Mucosa of rectum (tissue), 2 donors: ENCODE measurements at regions not wholly inside any gene's neighbourhood (a gene's known extent, or its start where the extent isn't known, plus 50 kb on each side); places are given as distances from the start of the nearest gene placed in this dataset.
"Not testable (repeated sequence)": the region's sequence is repeated elsewhere in the genome, so short reads cannot be mapped to it uniquely, and the experiment has no call there.

Experiments
- H3K27ac ChIP-seq, 2 donors: one replicate each; pipeline ENCODE4 v1.7.0; 2013; ENCODE audit warnings: inconsistent platforms in 2 of 2, low read depth in 2 of 2, low read length in 2 of 2
- H3K27me3 ChIP-seq, 2 donors: one replicate each; pipeline ENCODE4 v1.7.0; 2013; ENCODE audit warnings: low read length in 2 of 2; ENCODE audit not compliant: control insufficient read depth in 2 of 2, insufficient read depth in 2 of 2
- H3K36me3 ChIP-seq, 2 donors: one replicate each; pipeline ENCODE4 v1.7.0; 2013; ENCODE audit warnings: low read length in 2 of 2; ENCODE audit not compliant: control insufficient read depth in 2 of 2, insufficient read depth in 2 of 2
- H3K4me1 ChIP-seq, 2 donors: one replicate each; pipeline ENCODE4 v1.7.0; 2013; ENCODE audit warnings: low read length in 2 of 2, mild to moderate bottlenecking in 1 of 2; ENCODE audit not compliant: control insufficient read depth in 2 of 2, insufficient read depth in 2 of 2
- H3K4me3 ChIP-seq, 2 donors: one replicate each; pipeline ENCODE4 v1.7.0; 2013; ENCODE audit warnings: low read length in 2 of 2
- H3K9ac ChIP-seq, 2 donors: one replicate each; pipeline ENCODE4 v1.7.0; 2013; ENCODE audit warnings: low read length in 2 of 2, low read depth in 1 of 2, mild to moderate bottlenecking in 1 of 2
- H3K9me3 ChIP-seq, 2 donors: one replicate each; pipeline ENCODE4 v1.7.0; 2013; ENCODE audit warnings: low read length in 2 of 2; ENCODE audit not compliant: control insufficient read depth in 2 of 2
- donor health status: healthy.
- donor health status: Normal muscosa, but diverticular disease.

- Histone ChIP-seq H3K27ac (no peak overlapping the region), H3K4me3 (no peak overlapping the region), H3K9ac (no peak overlapping the region), H3K4me1 (no peaks in the 10 kb centered on the region), H3K27me3 (no peaks in the 10 kb centered on the region), H3K36me3 (no peaks in the 10 kb centered on the region), H3K9me3 (no peaks in the 10 kb centered on the region)
Observed at GRCh38 chr11:90997241-90997640, 774.4 kb upstream of the CHORDC1 start.

GRCh38 chr11:90972159-90972558, 749.3 kb upstream of the CHORDC1 start:
- not testable (repeated sequence) for H3K36me3 ChIP-seq, H3K27ac ChIP-seq, H3K9ac ChIP-seq, H3K27me3 ChIP-seq, H3K4me3 ChIP-seq, H3K4me1 ChIP-seq, H3K9me3 ChIP-seq

- H3K9ac ChIP-seq, result no peak overlapping the region
- H3K4me1 ChIP-seq, result no peaks in the 10 kb centered on the region
- H3K36me3 ChIP-seq, result no peaks in the 10 kb centered on the region
- no peaks in the 10 kb centered on the region for H3K27me3 ChIP-seq
- no peak overlapping the region for H3K27ac ChIP-seq
- no peak overlapping the region for H3K4me3 ChIP-seq
- H3K9me3 ChIP-seq, result no peaks in the 10 kb centered on the region
Observed at GRCh38 chr11:90947930-90948329, 725.1 kb upstream of the CHORDC1 start.

- no peak overlapping the region for H3K27ac ChIP-seq
- no peaks in the 10 kb centered on the region for H3K4me1 ChIP-seq
- H3K36me3 ChIP-seq, result no peaks in the 10 kb centered on the region
- H3K27me3 ChIP-seq, result no peaks in the 10 kb centered on the region
- no peak overlapping the region for H3K9ac ChIP-seq
- no peak overlapping the region for H3K4me3 ChIP-seq
- peaks cover 0 to 3% of the 10 kb centered on the region in 2 donors for H3K9me3 ChIP-seq
Observed at GRCh38 chr11:90930252-90930651, 707.4 kb upstream of the CHORDC1 start.

GRCh38 chr11:90919332-90919731, 696.5 kb upstream of the CHORDC1 start:
- Histone ChIP-seq H3K4me3 (no peak overlapping the region), H3K9ac (no peak overlapping the region), H3K4me1 (no peaks in the 10 kb centered on the region), H3K27me3 (no peaks in the 10 kb centered on the region), H3K36me3 (no peaks in the 10 kb centered on the region), H3K27ac (no peak overlapping the region), H3K9me3 (no peaks in the 10 kb centered on the region)

- Histone ChIP-seq H3K4me1 (no peaks in the 10 kb centered on the region), H3K9ac (no peak overlapping the region), H3K27ac (no peak overlapping the region), H3K4me3 (no peak overlapping the region), H3K27me3 (no peaks in the 10 kb centered on the region), H3K36me3 (no peaks in the 10 kb centered on the region), H3K9me3 (no peaks in the 10 kb centered on the region)
Observed at GRCh38 chr11:90916706-90917105, 693.9 kb upstream of the CHORDC1 start.

GRCh38 chr11:90913131-90913668, 690.4 kb upstream of the CHORDC1 start:
- H3K36me3 ChIP-seq, result no peaks in the 10 kb centered on the region
- H3K4me1 ChIP-seq, result no peaks in the 10 kb centered on the region
- no peaks in the 10 kb centered on the region for H3K27me3 ChIP-seq
- H3K9me3 ChIP-seq, result no peaks in the 10 kb centered on the region
- H3K9ac ChIP-seq, result no peak overlapping the region
- H3K4me3 ChIP-seq, result no peak overlapping the region
- no peak overlapping the region for H3K27ac ChIP-seq

GRCh38 chr11:90912631-90913030, 689.8 kb upstream of the CHORDC1 start:
- no peak overlapping the region for H3K4me3 ChIP-seq
- H3K9me3 ChIP-seq, result peaks cover 0 to 4% of the 10 kb centered on the region in 2 donors
- H3K4me1 ChIP-seq, result no peaks in the 10 kb centered on the region
- H3K27ac ChIP-seq, result no peak overlapping the region
- H3K36me3 ChIP-seq, result no peaks in the 10 kb centered on the region
- H3K9ac ChIP-seq, result no peak overlapping the region
- H3K27me3 ChIP-seq, result no peaks in the 10 kb centered on the region

- no peak overlapping the region for H3K4me3 ChIP-seq
- no peak overlapping the region for H3K27ac ChIP-seq
- H3K9me3 ChIP-seq, result peaks cover 0 to 5% of the 10 kb centered on the region in 2 donors
- H3K9ac ChIP-seq, result no peak overlapping the region
- no peaks in the 10 kb centered on the region for H3K27me3 ChIP-seq
- no peaks in the 10 kb centered on the region for H3K4me1 ChIP-seq
- H3K36me3 ChIP-seq, result no peaks in the 10 kb centered on the region
Observed at GRCh38 chr11:90911192-90911591, 688.3 kb upstream of the CHORDC1 start.

GRCh38 chr11:90908074-90908473, 685.2 kb upstream of the CHORDC1 start:
- H3K9ac ChIP-seq, result no peak overlapping the region
- no peaks in the 10 kb centered on the region for H3K27me3 ChIP-seq
- no peaks in the 10 kb centered on the region for H3K4me1 ChIP-seq
- H3K9me3 ChIP-seq, result peaks cover 3 to 5% of the 10 kb centered on the region in 2 donors
- H3K4me3 ChIP-seq, result no peak overlapping the region
- no peak overlapping the region for H3K27ac ChIP-seq
- H3K36me3 ChIP-seq, result no peaks in the 10 kb centered on the region

GRCh38 chr11:90895850-90896249, 673.0 kb upstream of the CHORDC1 start:
- H3K36me3 ChIP-seq, result no peaks in the 10 kb centered on the region
- H3K4me3 ChIP-seq, result no peak overlapping the region
- no peak overlapping the region for H3K9ac ChIP-seq
- no peak overlapping the region for H3K27ac ChIP-seq
- no peaks in the 10 kb centered on the region for H3K27me3 ChIP-seq
- no peaks in the 10 kb centered on the region for H3K9me3 ChIP-seq
- no peaks in the 10 kb centered on the region for H3K4me1 ChIP-seq
